Erythroblast (primary cell): ENCODE measurements at regions not wholly inside any gene's neighbourhood (a gene's known extent, or its start where the extent isn't known, plus 50 kb on each side); places are given as distances from the start of the nearest gene placed in this dataset.

Experiments
- GATA1 ChIP-seq: IDR thresholded peaks from 2 replicates; pipeline ENCODE4 v1.6.1; 2011; ENCODE audit warnings: low read depth, mild to moderate bottlenecking, control low read depth, low read length, moderate library complexity
- POLR2A ChIP-seq: IDR thresholded peaks from 2 replicates; pipeline ENCODE4 v1.6.1; 2011; ENCODE audit warnings: mild to moderate bottlenecking, low read length

DNA sequence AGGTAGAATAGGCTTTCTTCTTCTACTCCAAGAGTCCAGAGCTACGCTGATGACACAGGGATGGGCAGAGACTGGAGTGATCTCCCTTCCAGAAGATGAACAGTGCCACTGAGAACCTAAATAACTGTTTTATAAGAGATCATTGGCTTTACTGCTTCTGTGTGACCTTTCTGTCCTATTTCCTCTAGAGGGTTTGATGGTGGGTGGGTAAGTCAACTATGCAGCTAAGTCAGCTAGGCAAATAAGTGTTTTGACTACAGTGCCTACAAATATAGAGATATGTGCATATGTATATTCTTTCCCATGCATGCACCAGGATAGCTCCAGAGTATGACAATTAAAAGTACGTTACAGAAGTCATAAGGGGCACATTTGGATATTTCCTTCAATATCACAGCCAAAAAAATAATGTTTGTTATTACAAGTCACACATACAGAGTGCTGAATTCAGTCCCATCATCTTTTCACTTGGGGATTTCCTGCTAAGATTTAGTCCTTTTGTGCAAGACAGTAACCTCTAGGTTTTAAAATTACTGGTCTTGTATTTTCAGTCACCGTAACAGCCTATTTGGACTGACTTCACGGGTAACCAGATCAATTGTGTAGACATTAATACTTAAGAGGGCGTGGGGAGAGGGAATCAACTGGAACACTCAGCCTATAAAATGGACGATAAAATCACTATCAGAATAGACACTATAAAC is 412.6 kb upstream of the SOX5 start:
- TF ChIP-seq POLR2A (no peak), GATA1 (no peak)
